ENCODE measurements at regions not wholly inside any gene's neighbourhood (a gene's known extent, or its start where the extent isn't known, plus 50 kb on each side); places are given as distances from the start of the nearest gene placed in this dataset.

- TF ChIP-seq CREB1 (IDR thresholded peaks at IDR 0.05; ENCODE audit: low read depth) = no peak
Observed at GRCh38 chr3:168512802-168513201, 417.1 kb upstream of the GOLIM4 start.

- TF ChIP-seq RAD21 (IDR thresholded peaks at IDR 0.05; ENCODE audit: low read depth) (peak; percentile 56), CREB1 (IDR thresholded peaks at IDR 0.05; ENCODE audit: low read depth) (no peak)
Observed at GRCh38 chr3:168511428-168512014, 415.8 kb upstream of the GOLIM4 start.

DNA sequence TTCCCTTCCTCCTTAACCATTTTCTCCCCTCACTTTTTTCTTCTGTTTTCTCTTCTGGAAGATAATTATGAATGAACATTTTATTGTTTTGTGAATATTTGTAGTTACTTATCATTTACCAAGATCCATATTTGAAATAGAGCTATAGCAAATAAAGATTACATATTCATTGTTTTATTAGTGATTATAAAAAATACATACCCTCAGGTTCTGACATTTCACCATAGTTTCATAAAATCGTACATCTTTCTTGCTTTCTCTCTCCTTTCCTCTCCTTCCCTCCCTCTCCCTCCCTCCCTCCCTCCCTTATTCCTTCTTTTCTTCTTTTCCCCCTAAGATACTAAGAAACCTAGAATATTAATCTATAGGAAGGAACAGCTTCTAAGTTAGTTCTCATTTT lies 410.9 kb upstream of the GOLIM4 start:
- TF ChIP-seq USF1 (IDR thresholded peaks at IDR 0.05) (no peak), EGR1 (IDR thresholded peaks at IDR 0.05) (no peak)
- TF ChIP-seq, protein P1, sequence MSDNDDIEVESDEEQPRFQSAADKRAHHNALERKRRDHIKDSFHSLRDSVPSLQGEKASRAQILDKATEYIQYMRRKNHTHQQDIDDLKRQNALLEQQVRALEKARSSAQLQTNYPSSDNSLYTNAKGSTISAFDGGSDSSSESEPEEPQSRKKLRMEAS (IDR thresholded peaks at IDR 0.05) = no peak

- TF ChIP-seq NFIC (IDR thresholded peaks at IDR 0.05) (no peak), EP300 (IDR thresholded peaks at IDR 0.05; ENCODE audit: borderline replicate concordance) (no peak), EGR1 (IDR thresholded peaks at IDR 0.05) (no peak), TAF1 (IDR thresholded peaks at IDR 0.05; ENCODE audit: low read depth) (no peak), USF1 (IDR thresholded peaks at IDR 0.05) (no peak), FOXM1 (IDR thresholded peaks at IDR 0.05; ENCODE audit: borderline replicate concordance, low read depth) (no peak), TCF12 (IDR thresholded peaks at IDR 0.05; ENCODE audit: low read depth) (no peak), TEAD4 (IDR thresholded peaks at IDR 0.05) (no peak), CREB1 (IDR thresholded peaks at IDR 0.05; ENCODE audit: low read depth) (no peak), ZBTB7A (IDR thresholded peaks at IDR 0.05; ENCODE audit: low read depth) (no peak), RAD21 (IDR thresholded peaks at IDR 0.05; ENCODE audit: low read depth) (no peak), CEBPB (IDR thresholded peaks at IDR 0.05) (no peak), YY1 (IDR thresholded peaks at IDR 0.05; ENCODE audit: low read depth) (no peak)
- TF ChIP-seq, protein P1 (IDR thresholded peaks at IDR 0.05) = no peak
- TF ChIP-seq, protein P2, sequence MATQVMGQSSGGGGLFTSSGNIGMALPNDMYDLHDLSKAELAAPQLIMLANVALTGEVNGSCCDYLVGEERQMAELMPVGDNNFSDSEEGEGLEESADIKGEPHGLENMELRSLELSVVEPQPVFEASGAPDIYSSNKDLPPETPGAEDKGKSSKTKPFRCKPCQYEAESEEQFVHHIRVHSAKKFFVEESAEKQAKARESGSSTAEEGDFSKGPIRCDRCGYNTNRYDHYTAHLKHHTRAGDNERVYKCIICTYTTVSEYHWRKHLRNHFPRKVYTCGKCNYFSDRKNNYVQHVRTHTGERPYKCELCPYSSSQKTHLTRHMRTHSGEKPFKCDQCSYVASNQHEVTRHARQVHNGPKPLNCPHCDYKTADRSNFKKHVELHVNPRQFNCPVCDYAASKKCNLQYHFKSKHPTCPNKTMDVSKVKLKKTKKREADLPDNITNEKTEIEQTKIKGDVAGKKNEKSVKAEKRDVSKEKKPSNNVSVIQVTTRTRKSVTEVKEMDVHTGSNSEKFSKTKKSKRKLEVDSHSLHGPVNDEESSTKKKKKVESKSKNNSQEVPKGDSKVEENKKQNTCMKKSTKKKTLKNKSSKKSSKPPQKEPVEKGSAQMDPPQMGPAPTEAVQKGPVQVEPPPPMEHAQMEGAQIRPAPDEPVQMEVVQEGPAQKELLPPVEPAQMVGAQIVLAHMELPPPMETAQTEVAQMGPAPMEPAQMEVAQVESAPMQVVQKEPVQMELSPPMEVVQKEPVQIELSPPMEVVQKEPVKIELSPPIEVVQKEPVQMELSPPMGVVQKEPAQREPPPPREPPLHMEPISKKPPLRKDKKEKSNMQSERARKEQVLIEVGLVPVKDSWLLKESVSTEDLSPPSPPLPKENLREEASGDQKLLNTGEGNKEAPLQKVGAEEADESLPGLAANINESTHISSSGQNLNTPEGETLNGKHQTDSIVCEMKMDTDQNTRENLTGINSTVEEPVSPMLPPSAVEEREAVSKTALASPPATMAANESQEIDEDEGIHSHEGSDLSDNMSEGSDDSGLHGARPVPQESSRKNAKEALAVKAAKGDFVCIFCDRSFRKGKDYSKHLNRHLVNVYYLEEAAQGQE (IDR thresholded peaks at IDR 0.05; ENCODE audit: low read depth) = no peak
Observed at GRCh38 chr3:168501570-168501969, 405.8 kb upstream of the GOLIM4 start.

DNA sequence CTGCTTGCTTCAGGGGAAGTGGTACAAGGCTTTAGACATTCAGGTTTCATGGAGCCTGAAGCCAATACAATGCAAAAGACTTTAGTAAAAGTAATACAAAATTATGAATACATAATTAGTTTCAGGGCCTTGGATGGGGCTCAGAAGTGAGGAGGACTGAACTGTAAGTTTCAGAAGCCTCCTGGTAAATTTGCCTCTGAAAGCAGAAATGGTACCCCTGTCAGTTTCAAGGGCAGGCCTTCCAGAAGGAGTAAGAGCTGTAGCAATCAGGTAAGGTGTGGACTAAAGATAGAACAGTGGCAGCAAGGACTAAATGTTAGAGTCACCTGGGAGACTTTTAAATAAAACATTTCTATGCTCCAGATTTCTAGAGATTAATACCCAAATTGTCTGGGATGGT lies 402.5 kb upstream of the GOLIM4 start:
- TF ChIP-seq NFIC (IDR thresholded peaks at IDR 0.05) (no peak), USF1 (IDR thresholded peaks at IDR 0.05) (no peak), TEAD4 (IDR thresholded peaks at IDR 0.05) (no peak), YY1 (IDR thresholded peaks at IDR 0.05; ENCODE audit: low read depth) (no peak), CREB1 (IDR thresholded peaks at IDR 0.05; ENCODE audit: low read depth) (no peak), RAD21 (IDR thresholded peaks at IDR 0.05; ENCODE audit: low read depth) (no peak), CEBPB (IDR thresholded peaks at IDR 0.05) (no peak), FOXM1 (IDR thresholded peaks at IDR 0.05; ENCODE audit: borderline replicate concordance, low read depth) (no peak), TCF12 (IDR thresholded peaks at IDR 0.05; ENCODE audit: low read depth) (no peak), EP300 (IDR thresholded peaks at IDR 0.05; ENCODE audit: borderline replicate concordance) (no peak), ZBTB7A (IDR thresholded peaks at IDR 0.05; ENCODE audit: low read depth) (no peak), TAF1 (IDR thresholded peaks at IDR 0.05; ENCODE audit: low read depth) (no peak)
- TF ChIP-seq, protein P2 (IDR thresholded peaks at IDR 0.05; ENCODE audit: low read depth) = no peak
- TF ChIP-seq, protein P1 (IDR thresholded peaks at IDR 0.05) = no peak

DNA sequence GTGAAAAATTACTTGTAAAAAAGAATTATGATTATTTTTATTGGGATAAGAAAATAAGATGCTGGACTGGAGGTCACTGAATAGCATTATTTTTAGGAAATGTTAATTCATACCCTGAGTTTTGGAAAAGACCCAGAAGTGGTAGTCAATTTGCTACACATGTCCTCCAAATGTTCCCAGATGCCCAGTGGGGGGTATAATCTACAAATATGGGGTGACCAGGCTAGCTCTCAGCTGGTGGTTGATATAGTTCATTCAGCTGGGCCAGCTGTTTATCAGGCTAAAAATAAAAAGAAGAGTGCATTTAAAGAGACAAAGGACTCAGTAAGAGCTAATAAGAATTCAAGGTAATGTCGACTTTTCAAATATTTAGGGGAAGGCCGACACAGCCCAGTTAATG lies 402.0 kb upstream of the GOLIM4 start:
- TF ChIP-seq EP300 (IDR thresholded peaks at IDR 0.05; ENCODE audit: borderline replicate concordance) (no peak), FOXM1 (IDR thresholded peaks at IDR 0.05; ENCODE audit: borderline replicate concordance, low read depth) (no peak), CEBPB (IDR thresholded peaks at IDR 0.05) (no peak), YY1 (IDR thresholded peaks at IDR 0.05; ENCODE audit: low read depth) (no peak), ZBTB7A (IDR thresholded peaks at IDR 0.05; ENCODE audit: low read depth) (no peak), EGR1 (IDR thresholded peaks at IDR 0.05) (no peak), TEAD4 (IDR thresholded peaks at IDR 0.05) (no peak), TCF12 (IDR thresholded peaks at IDR 0.05; ENCODE audit: low read depth) (no peak), TAF1 (IDR thresholded peaks at IDR 0.05; ENCODE audit: low read depth) (no peak), RAD21 (IDR thresholded peaks at IDR 0.05; ENCODE audit: low read depth) (no peak), NFIC (IDR thresholded peaks at IDR 0.05) (no peak), CREB1 (IDR thresholded peaks at IDR 0.05; ENCODE audit: low read depth) (no peak), USF1 (IDR thresholded peaks at IDR 0.05) (no peak)
- TF ChIP-seq, protein P1 (IDR thresholded peaks at IDR 0.05) = no peak
- TF ChIP-seq, protein P2 (IDR thresholded peaks at IDR 0.05; ENCODE audit: low read depth) = no peak
